SK-N-MC (cell line): ENCODE measurements at regions not wholly inside any gene's neighbourhood (a gene's known extent, or its start where the extent isn't known, plus 50 kb on each side); places are given as distances from the start of the nearest gene placed in this dataset.

Source experiments
- DNase-seq: peaks from one replicate; pipeline ENCODE4 v3.0.0-alpha.2; 2011; ENCODE audit warnings: low read depth, low spot score
- H3K27ac ChIP-seq: fragments of 200-600 bp; sonication (generic); 2 replicates; pipeline ENCODE4 v1.5.1; 2016; ENCODE audit warnings: mixed run types
- H3K36me3 ChIP-seq: fragments of 200-600 bp; sonication (generic); 2 replicates; pipeline ENCODE4 v1.6.1; 2017; ENCODE audit warnings: antibody characterized with exemption, low read length, mixed read lengths; ENCODE audit not compliant: insufficient read depth
- H3K4me3 ChIP-seq: fragments of 200-600 bp; sonication (generic); 2 replicates; pipeline ENCODE4 v1.5.1; 2016
- H3K9ac ChIP-seq: fragments of 200-600 bp; sonication (generic); 2 replicates; pipeline ENCODE4 v1.8.0; 2017; ENCODE audit warnings: mixed run types, mixed read lengths; ENCODE audit not compliant: insufficient read length
- H3K9me3 ChIP-seq: fragments of 200-600 bp; sonication (generic); 2 replicates; pipeline ENCODE4 v1.6.1; 2017; ENCODE audit warnings: low read depth, mild to moderate bottlenecking, antibody characterized with exemption, low read length, moderate library complexity, mixed read lengths
- EZH2 ChIP-seq: fragments of 200-600 bp; sonication (generic); IDR thresholded peaks from one replicate; pipeline ENCODE4 v1.6.1; 2017; ENCODE audit warnings: antibody characterized with exemption
- FOXP2 ChIP-seq: optimal IDR thresholded peaks from 2 replicates; pipeline ENCODE3; 2011; ENCODE audit warnings: mild to moderate bottlenecking, moderate library complexity; ENCODE audit not compliant: insufficient read depth; ENCODE audit errors: extremely low read length, control extremely low read depth
- POLR2AphosphoS5 ChIP-seq: IDR thresholded peaks from 2 replicates; pipeline ENCODE4 v1.6.1; 2012; ENCODE audit warnings: mild to moderate bottlenecking, low read depth, low read length, borderline replicate concordance

DNA sequence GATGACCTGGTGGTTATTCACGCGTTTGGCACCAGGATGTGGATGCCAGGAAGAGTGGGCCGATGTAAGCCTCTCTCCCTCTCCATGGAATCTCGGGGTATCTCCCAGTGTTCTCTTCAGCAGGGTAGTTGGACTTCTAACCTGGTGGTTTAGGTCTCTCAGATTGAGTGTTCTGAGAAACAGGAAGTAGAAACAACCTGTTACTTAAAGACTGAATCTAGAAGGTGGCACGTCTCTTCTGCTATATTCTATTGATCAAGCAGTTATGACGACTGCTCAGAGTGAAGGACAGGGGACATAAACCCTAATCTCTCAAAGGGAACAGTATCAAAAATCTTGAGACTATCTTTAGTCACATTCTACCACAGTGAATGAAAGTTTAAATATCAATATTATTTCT is 918.7 kb upstream of the PIK3C3 start:
- TF ChIP-seq POLR2AphosphoS5 (no peak), FOXP2 (no peak), EZH2 (no peak)
- H3K9me3 ChIP-seq = no peaks in the 10 kb centered on the region

DNA sequence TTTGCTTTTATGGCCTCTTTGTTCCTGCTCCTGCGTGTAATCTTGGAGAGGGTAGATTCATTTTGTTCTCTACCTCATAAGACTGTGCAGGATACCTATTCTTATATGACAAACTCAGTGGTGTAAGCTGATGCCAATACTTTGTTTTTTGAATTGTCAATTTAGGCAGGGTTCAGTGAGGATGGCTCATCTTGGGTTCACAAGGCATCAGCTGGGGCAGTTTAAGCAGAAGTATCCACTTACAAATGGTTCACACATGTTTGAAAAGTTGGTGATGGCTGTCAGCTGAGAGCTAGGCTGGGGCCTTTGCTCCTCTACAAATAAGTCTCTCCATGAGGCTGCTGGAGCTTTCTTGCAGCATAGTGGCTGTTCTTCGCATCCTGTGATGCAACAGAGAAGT is 920.6 kb upstream of the PIK3C3 start:
- Histone ChIP-seq H3K9me3 (no peaks in the 10 kb centered on the region), H3K4me3 (no peak overlapping the region), H3K36me3 (no peaks in the 10 kb centered on the region), H3K27ac (no peak overlapping the region), H3K9ac (no peak overlapping the region)
- TF ChIP-seq EZH2 (no peak), POLR2AphosphoS5 (no peak), FOXP2 (no peak)
- DNase-seq = no peak

More for the DNA sequence above, 918.7 kb upstream of the PIK3C3 start:
- H3K4me3 ChIP-seq = no peak overlapping the region
- H3K36me3 ChIP-seq = no peaks in the 10 kb centered on the region
- H3K27ac ChIP-seq = no peak overlapping the region
- no peak for DNase-seq
- no peak overlapping the region for H3K9ac ChIP-seq

DNA sequence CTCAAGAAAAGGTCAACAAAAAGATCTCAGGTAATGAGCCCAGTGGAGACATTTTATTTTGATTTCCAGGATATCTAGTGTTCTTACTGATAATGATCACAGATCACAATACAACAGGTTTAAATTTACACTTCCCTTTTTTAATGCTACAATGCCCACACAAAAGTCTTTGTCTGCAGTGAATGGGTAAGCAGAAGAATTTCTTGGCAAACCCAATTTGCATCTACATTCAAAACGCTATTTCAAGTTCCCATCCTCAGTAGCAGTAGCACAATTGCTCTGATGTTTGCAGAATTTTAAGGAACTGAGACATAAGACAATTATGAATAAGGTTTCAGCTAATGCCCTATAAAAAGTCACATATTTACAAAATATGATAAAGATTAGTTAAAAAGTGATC is 929.4 kb upstream of the PIK3C3 start:
- Histone ChIP-seq H3K4me3 (no peak overlapping the region), H3K9me3 (no peaks in the 10 kb centered on the region), H3K36me3 (no peaks in the 10 kb centered on the region), H3K27ac (no peak overlapping the region), H3K9ac (no peak overlapping the region)
- DNase-seq = no peak
- TF ChIP-seq FOXP2 (no peak), POLR2AphosphoS5 (no peak), EZH2 (no peak)

DNA sequence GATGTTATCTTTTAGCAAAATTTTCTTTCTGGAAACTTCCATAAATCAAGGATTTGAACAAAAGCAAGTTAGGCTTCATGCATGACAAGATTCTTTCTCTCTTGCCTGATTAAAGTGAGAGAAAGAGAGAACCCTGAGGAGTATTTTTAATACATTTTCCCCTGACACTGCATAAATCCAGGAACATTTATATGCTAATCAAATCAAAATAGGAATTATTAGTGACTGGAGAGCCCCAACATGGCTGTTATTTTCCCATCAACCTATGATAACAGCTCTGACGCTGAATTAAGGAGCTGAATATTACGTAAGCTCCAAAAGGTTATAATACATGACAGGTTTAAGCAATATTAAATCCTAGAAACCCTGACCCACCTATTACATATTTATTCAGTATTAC is 930.2 kb upstream of the PIK3C3 start:
- no peak for DNase-seq
- Histone ChIP-seq H3K27ac (no peak overlapping the region), H3K36me3 (no peaks in the 10 kb centered on the region), H3K4me3 (no peak overlapping the region), H3K9me3 (no peaks in the 10 kb centered on the region), H3K9ac (no peak overlapping the region)
- TF ChIP-seq POLR2AphosphoS5 (no peak), EZH2 (no peak), FOXP2 (no peak)

DNA sequence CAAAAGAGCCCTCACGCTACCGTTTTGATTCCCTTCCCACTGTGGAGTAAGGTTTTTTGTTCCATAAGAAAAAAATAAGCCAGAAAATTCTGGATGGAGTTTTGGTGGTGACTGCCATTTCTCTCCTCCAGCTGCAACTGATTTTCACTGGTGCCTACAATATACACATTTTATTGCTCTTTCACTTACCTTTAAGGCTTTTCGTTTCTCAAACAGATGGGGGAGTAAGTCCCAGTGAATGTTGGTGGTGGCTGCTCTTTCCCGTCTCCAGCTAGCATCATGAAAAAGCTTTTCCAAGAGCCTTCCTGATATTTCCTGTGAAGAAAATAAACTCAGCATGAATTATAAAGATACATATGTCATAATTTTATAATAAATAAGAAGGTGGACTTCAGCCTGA is 932.5 kb upstream of the PIK3C3 start:
- DNase-seq = no peak
- H3K36me3 ChIP-seq = no peaks in the 10 kb centered on the region
- no peak overlapping the region for H3K27ac ChIP-seq
- TF ChIP-seq POLR2AphosphoS5 = no peak
- TF ChIP-seq EZH2 = no peak
- no peak for TF ChIP-seq FOXP2
- H3K4me3 ChIP-seq = no peak overlapping the region
- 0 out of 2 replicates have a peak, but pooled peaks cover 3% of the 10 kb centered on the region for H3K9me3 ChIP-seq
- no peak overlapping the region for H3K9ac ChIP-seq

DNA sequence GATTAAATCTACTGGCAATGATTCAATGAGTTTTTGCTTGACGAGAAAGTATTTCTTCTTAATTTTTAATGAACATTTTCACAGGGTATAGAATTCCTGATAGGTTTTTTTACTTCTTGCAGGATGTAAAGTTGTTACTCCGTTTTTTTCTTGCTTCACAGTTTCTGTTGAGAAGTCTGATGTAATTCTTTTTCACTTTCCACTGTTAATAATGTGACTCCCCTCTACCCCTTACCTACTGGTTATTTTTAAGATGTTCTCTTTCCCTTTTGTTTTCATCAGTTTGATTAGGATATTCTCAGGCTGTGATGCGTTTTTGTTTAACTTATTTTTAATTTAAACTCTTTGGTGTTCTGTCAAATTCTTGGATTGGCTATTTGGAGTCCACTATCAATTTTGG is 933.9 kb upstream of the PIK3C3 start:
- TF ChIP-seq POLR2AphosphoS5 = no peak
- TF ChIP-seq EZH2 = no peak
- Histone ChIP-seq H3K4me3 (no peak overlapping the region), H3K9me3 (0 out of 2 replicates have a peak, but pooled peaks cover 3% of the 10 kb centered on the region), H3K27ac (no peak overlapping the region), H3K36me3 (no peaks in the 10 kb centered on the region), H3K9ac (no peak overlapping the region)
- no peak for DNase-seq

DNA sequence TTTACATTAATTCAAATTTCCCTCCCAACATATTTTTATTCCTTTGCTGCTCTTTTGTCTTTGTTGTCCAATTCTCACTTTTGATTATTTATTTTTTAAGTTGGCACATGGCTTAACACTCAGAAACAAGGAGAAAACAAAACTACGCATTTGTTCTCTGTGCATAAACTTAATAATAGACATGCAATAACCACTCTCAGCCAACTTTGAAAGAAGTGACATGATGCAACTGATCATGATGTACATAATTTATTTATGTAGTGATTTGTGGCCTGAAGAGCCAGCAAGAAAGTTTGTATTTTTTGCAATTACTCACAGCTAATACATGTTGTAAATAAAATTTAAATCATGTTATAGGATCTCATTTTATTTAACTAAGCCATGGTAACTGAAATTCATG is 942.8 kb upstream of the PIK3C3 start:
- Histone ChIP-seq H3K4me3 (no peak overlapping the region), H3K9ac (no peak overlapping the region), H3K36me3 (no peaks in the 10 kb centered on the region), H3K9me3 (no peaks in the 10 kb centered on the region), H3K27ac (no peak overlapping the region)
- DNase-seq = no peak
- no peak for TF ChIP-seq POLR2AphosphoS5
- TF ChIP-seq EZH2 = no peak
- TF ChIP-seq FOXP2 = no peak

DNA sequence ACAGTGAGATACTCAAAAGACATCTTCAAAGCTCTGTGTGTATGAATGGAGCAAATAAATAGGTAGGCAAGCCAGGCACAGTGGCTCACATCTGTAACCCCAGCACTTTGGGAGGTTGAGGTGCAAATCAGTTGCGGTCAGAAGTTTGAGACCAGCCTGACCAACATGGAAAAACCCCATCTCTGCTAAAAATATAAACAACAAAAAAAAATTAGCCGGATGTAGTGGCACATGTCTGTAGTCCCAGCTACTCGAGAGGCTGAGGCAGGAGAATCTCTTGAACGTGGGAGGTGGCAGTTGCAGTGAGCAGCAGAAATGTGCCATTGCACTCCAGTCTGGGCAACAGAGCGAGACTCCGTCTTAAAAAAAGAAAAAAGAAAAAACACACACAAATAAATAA is 945.1 kb upstream of the PIK3C3 start:
- Histone ChIP-seq H3K9ac (no peak overlapping the region), H3K36me3 (no peaks in the 10 kb centered on the region), H3K27ac (no peak overlapping the region), H3K9me3 (no peaks in the 10 kb centered on the region), H3K4me3 (no peak overlapping the region)
- no peak for DNase-seq
- no peak for TF ChIP-seq FOXP2
- TF ChIP-seq POLR2AphosphoS5 = no peak
- TF ChIP-seq EZH2 = no peak

DNA sequence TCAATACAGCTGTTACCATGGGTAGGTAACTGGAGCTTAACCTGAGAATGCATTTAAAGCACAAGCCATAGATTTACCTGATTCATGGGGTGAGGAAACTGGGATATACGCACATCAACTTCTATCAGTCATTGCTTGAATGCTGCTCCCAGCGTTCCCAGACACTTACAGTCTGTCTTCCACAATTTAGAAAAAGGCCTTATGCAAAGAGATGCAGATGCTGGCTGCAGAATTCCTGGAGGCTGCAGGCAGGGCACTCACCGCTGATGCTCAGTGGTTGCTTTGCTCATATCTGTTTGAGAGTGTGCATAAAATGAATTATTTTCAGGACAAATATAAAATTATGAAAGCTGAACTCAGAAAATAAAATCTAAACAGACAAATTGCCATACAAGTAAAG is 950.7 kb upstream of the PIK3C3 start:
- no peaks in the 10 kb centered on the region for H3K9me3 ChIP-seq
- DNase-seq = no peak
- no peak overlapping the region for H3K27ac ChIP-seq
- no peak overlapping the region for H3K9ac ChIP-seq
- H3K4me3 ChIP-seq = no peak overlapping the region
- H3K36me3 ChIP-seq = no peaks in the 10 kb centered on the region
- TF ChIP-seq EZH2 (no peak), POLR2AphosphoS5 (no peak), FOXP2 (no peak)

DNA sequence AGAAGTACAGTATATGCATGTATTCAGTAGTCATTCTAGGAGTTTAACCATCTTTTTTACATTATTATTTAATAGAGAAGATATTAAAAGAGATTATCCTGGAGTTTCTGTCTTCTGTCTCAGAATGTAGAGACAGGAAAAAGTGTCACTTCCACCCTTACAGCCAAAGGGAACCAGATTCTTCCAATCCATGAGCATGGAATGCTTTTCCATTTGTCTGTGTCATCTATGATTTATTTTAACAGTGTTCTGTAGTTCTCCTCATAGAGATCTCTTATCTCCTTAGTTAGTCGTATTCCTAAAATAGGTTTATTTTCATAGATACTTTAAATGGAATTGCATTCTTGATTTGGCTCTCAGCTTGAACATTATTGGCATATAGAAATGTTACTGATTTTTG is 959.5 kb upstream of the PIK3C3 start:
- Histone ChIP-seq H3K4me3 (no peak overlapping the region), H3K9me3 (no peaks in the 10 kb centered on the region), H3K9ac (no peak overlapping the region), H3K36me3 (no peaks in the 10 kb centered on the region), H3K27ac (no peak overlapping the region)
- DNase-seq = no peak
- no peak for TF ChIP-seq POLR2AphosphoS5
- TF ChIP-seq FOXP2 = no peak
- no peak for TF ChIP-seq EZH2
